Endothelial cell of umbilical vein (primary cell): ENCODE measurements at regions not wholly inside any gene's neighbourhood (a gene's known extent, or its start where the extent isn't known, plus 50 kb on each side); places are given as distances from the start of the nearest gene placed in this dataset.

Source experiments
- EZH2 ChIP-seq: IDR thresholded peaks from 2 replicates; pipeline ENCODE4 v1.6.1; 2012; ENCODE audit warnings: borderline replicate concordance, low read depth, mild to moderate bottlenecking, moderate library complexity, low read length, inconsistent platforms; ENCODE audit not compliant: severe bottlenecking
- POLR2A ChIP-seq: IDR thresholded peaks from 2 replicates; pipeline ENCODE4 v1.6.1; 2012; ENCODE audit warnings: low read depth, mild to moderate bottlenecking, control low read depth, low read length
- POLR2AphosphoS5 ChIP-seq: IDR thresholded peaks from 2 replicates; pipeline ENCODE4 v1.6.1; 2012; ENCODE audit warnings: low read depth, mild to moderate bottlenecking, control low read depth, low read length, moderate library complexity; ENCODE audit not compliant: insufficient read depth
- TF ChIP-seq, protein P1 (sequence below), 2 donors: IDR thresholded peaks; 1 replicate in 1 of 2; 2 replicates in 1 of 2; pipeline ENCODE4 v1.5.1; 2011; ENCODE audit warnings: low read length in 2 of 2, mild to moderate bottlenecking in 2 of 2, moderate library complexity in 2 of 2, control low read depth in 1 of 2, inconsistent platforms in 1 of 2, low read depth in 1 of 2; ENCODE audit not compliant: insufficient read depth in 1 of 2; ENCODE audit errors: extremely low read depth in 1 of 2

DNA sequence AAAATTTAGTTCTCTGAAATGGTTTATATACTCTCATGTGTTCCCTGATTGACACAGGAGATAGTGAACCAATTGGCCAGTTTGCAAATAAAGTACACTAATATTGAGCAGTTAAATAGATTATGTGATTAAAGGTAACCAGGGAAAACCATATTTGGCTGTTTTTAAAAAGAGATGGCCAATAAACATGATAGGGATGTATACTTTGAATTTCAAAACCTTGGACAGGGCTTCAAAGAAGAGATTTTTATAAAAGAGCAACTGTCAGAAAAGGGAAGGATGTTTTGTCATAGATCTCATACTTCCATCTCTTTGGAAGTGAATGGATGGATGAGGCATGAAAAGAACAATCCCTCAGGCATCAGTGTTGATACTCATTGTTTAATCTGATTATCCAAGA is 825.3 kb downstream of the STIM2 start:
- TF ChIP-seq POLR2A (no peak), EZH2 (no peak), POLR2AphosphoS5 (no peak)
- TF ChIP-seq, protein P1, sequence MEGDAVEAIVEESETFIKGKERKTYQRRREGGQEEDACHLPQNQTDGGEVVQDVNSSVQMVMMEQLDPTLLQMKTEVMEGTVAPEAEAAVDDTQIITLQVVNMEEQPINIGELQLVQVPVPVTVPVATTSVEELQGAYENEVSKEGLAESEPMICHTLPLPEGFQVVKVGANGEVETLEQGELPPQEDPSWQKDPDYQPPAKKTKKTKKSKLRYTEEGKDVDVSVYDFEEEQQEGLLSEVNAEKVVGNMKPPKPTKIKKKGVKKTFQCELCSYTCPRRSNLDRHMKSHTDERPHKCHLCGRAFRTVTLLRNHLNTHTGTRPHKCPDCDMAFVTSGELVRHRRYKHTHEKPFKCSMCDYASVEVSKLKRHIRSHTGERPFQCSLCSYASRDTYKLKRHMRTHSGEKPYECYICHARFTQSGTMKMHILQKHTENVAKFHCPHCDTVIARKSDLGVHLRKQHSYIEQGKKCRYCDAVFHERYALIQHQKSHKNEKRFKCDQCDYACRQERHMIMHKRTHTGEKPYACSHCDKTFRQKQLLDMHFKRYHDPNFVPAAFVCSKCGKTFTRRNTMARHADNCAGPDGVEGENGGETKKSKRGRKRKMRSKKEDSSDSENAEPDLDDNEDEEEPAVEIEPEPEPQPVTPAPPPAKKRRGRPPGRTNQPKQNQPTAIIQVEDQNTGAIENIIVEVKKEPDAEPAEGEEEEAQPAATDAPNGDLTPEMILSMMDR (IDR thresholded peaks at IDR 0.05; ENCODE audit: extremely low read depth in 1 of 2, insufficient read depth in 1 of 2, low read depth in 1 of 2, low read length in 2 of 2), result no peak
